Mucosa of descending colon (tissue), 3 donors: ENCODE measurements at regions not wholly inside any gene's neighbourhood (a gene's known extent, or its start where the extent isn't known, plus 50 kb on each side); places are given as distances from the start of the nearest gene placed in this dataset.

Experiments used
- ATAC-seq: fragments of 200-7000 bp; cut with Tn5 transposase; one replicate; pipeline ENCODE4 v1.9.1; 2020; ENCODE audit warnings: mild to moderate bottlenecking, moderate library complexity
- DNase-seq, 3 donors: peaks; one replicate each; pipeline ENCODE4 v3.0.0-alpha.2; 2020
- H3K36me3 ChIP-seq: fragments of 200-600 bp; one replicate; pipeline ENCODE4 v1.8.0; 2021; ENCODE audit warnings: low read depth, mild to moderate bottlenecking
- H3K4me1 ChIP-seq: fragments of 200-600 bp; one replicate; pipeline ENCODE4 v1.8.0; 2021; ENCODE audit warnings: low read depth, mild to moderate bottlenecking
- H3K4me3 ChIP-seq: fragments of 200-600 bp; one replicate; pipeline ENCODE4 v1.8.0; 2021; ENCODE audit warnings: mild to moderate bottlenecking
- H3K9me3 ChIP-seq: fragments of 200-600 bp; one replicate; pipeline ENCODE4 v1.8.0; 2021; ENCODE audit warnings: mild to moderate bottlenecking
- intact Hi-C, 2 donors: fragments of 100-400 bp; cut with DNase I in 1 of 2; cut with micrococcal nuclease in 1 of 2; formaldehyde crosslinking; loops; one replicate each; pipeline versions ENCODE4 v1.11.0 to v1.11.1; 2022; cut with DNase I, micrococcal nuclease
- TF ChIP-seq, protein P1 (sequence below): fragments of 200-600 bp; IDR thresholded peaks from one replicate; pipeline ENCODE4 v1.8.0; 2022; ENCODE audit warnings: antibody characterized with exemption, mild to moderate bottlenecking
- donor health status: DM: no; HTN: no; CAD: no; lungs with moderate emphysema.
- donor health status: DM: no; HTN: no; CAD: no.
- donor health status: DM: no; HTN: yes; CAD: no.

DNA sequence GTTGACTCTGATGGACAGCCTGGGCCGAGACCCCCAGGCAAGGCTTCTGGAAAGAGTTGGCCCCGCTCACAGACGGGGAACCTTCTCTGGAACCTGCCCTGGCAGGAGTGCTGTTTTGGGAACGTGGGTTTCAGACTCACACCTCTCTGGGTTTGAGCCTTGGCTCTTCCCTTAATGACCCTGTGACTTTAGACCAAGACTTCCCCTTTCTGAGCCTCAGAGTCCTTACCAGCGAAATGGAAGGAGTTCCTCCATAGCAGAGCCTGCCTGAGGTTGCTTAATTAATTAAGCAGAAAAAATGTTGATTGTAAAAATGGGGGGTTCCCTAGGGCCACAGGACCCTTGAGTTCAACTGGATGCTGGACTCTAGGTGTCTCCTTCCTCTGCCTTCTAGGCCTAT, 408.2 kb downstream of the SEC14L1 start:
- intact Hi-C loops = loop anchor here (10.0 kb wide), 1 partner anchor 466 kb away; no protein-coding TSS in a partner anchor
- TF ChIP-seq, protein P1, sequence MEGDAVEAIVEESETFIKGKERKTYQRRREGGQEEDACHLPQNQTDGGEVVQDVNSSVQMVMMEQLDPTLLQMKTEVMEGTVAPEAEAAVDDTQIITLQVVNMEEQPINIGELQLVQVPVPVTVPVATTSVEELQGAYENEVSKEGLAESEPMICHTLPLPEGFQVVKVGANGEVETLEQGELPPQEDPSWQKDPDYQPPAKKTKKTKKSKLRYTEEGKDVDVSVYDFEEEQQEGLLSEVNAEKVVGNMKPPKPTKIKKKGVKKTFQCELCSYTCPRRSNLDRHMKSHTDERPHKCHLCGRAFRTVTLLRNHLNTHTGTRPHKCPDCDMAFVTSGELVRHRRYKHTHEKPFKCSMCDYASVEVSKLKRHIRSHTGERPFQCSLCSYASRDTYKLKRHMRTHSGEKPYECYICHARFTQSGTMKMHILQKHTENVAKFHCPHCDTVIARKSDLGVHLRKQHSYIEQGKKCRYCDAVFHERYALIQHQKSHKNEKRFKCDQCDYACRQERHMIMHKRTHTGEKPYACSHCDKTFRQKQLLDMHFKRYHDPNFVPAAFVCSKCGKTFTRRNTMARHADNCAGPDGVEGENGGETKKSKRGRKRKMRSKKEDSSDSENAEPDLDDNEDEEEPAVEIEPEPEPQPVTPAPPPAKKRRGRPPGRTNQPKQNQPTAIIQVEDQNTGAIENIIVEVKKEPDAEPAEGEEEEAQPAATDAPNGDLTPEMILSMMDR = no peak
- Histone ChIP-seq H3K4me1 (peaks cover 6% of the 10 kb centered on the region), H3K4me3 (no peak overlapping the region), H3K36me3 (no peaks in the 10 kb centered on the region), H3K9me3 (no peaks in the 10 kb centered on the region)
- DNase-seq (no peak), ATAC-seq (no peak)

DNA sequence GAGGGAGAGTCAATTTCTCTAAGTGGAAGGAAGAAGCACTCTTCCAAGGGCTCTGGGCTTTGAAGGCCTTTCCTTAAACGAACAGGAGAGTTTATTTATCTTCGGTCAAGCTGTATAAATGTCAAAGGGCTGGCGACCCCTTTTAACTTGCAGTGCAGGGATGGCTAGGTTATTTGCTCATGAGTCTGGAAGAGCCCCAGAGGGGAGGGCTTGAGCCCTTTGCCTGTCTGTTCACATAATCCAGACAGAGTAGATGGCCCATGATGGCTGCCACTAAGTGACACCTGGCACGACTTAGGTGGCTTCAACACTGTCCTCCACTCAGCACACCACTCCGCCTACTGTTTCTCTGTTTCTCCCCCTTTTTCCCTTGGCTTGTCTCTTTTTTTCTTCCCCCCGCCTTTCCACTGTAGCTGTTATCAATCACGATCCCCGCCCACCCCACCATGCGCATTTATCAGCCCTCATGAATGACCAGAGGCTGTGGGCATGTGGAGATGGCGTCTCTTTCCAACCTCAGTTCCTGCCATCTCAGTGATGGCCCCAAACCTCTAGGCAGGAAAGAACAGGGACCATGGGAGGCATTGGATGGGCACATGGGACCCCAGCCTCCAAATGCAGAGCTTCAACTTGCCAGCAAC, 408.7 kb upstream of the TNRC6C start:
- intact Hi-C loops = loop anchor here (10.0 kb wide), 1 partner anchor 465 kb away; no protein-coding TSS in a partner anchor

DNA sequence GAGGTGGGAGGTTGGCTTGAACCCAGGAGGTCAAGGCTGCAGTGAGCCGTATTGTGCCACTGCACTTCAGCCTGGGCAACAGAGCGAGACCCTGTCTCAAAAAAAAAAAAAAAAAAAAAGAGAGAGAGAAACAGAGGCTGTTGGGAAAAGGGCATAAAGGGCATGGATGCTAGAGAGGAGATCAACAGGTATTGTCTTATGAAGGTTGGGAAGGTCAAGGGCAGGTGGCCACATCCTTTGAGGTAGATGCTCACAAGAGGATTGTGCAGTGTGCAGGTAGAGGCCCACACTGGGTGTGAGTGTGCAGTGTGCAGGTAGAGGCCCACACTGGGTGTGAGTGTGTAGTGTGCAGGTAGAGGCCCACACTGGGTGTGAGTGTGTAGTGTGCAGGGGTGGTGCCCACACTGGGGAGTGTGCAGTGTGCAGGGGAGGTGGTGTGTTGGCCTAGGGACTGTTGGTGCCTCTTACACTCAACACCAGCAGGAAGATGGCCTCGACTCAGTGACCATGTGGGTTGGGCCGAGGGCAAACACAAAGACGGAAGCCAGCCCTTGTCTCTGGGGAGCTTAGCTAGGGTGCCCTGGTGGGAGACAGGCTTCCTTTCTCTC, 404.9 kb upstream of the TNRC6C start:
- no peak for DNase-seq
- no peak for ATAC-seq
- Histone ChIP-seq H3K36me3 (no peaks in the 10 kb centered on the region), H3K4me1 (no peaks in the 10 kb centered on the region), H3K4me3 (no peak overlapping the region), H3K9me3 (no peaks in the 10 kb centered on the region)
- intact Hi-C loops = no loop called here
- TF ChIP-seq, protein P1 = no peak

More for the DNA sequence above, 408.7 kb upstream of the TNRC6C start:
- ATAC-seq (no peak), DNase-seq (no peak)
- TF ChIP-seq, protein P1 = no peak
- Histone ChIP-seq H3K36me3 (no peaks in the 10 kb centered on the region), H3K9me3 (no peaks in the 10 kb centered on the region), H3K4me1 (peaks cover 6% of the 10 kb centered on the region), H3K4me3 (no peak overlapping the region)

DNA sequence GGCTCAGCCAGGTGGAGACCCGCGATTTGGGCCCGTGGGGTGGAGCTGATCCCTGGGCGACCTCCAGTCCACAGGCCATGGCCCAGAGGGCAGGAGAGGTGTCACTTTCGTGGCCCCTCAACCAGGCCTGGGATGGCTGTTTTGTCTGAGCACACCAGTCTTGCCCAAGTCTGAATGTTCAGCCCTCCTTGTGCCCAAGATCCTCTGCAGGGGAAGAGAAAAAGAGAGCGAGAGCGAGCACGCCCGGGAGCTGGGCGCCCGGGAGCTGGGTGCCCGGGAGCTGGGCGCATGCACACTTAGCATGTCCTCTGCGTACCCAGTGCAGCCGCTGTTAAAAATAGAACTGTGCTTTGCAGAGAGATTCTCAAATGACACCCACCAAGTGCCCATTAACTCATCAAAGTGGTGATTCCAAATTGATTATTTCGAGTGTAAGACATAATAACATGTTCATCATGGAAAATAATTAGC, 403.3 kb upstream of the TNRC6C start:
- no peak for DNase-seq
- Histone ChIP-seq H3K4me1 (no peaks in the 10 kb centered on the region), H3K36me3 (no peaks in the 10 kb centered on the region), H3K4me3 (no peak overlapping the region), H3K9me3 (no peaks in the 10 kb centered on the region)
- TF ChIP-seq, protein P1 = no peak
- no peak for ATAC-seq
- intact Hi-C loops = no loop called here

DNA sequence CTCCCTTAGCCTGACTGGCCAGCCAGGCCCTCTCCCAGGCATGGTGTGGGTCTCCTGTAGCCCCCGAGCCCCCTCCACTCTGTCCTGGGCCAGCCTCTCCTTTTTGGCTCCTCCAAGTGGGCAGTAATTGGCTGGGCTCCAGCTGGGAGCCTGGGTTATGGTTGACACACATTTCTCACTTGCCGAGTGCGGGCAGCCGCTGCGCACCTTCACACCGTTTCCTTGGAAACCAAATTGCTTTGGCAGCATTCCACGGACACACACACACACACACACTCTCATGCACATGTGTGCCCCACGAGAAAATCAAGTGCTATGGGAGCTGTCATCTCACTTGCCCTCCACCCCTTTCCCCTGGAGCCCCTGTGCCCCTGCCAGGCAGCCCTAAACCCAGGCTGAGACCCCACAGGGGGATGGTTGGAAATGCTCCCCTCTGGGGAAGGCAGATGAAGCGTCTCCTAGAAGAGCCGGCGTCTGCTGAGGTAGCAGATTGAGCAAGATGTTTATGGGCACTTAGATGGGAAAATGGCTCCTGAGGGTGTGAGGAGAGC, 402.7 kb upstream of the TNRC6C start:
- ATAC-seq (peak; percentile 65), DNase-seq (peak in 2 of 3 donors; percentile 29 to 46)
- no peak overlapping the region for H3K4me3 ChIP-seq
- no peaks in the 10 kb centered on the region for H3K9me3 ChIP-seq
- intact Hi-C loops = no loop called here
- H3K4me1 ChIP-seq = no peaks in the 10 kb centered on the region
- H3K36me3 ChIP-seq = no peaks in the 10 kb centered on the region
- TF ChIP-seq, protein P1 = no peak
